OCI-LY3 (cell line): ENCODE measurements at regions not wholly inside any gene's neighbourhood (a gene's known extent, or its start where the extent isn't known, plus 50 kb on each side); places are given as distances from the start of the nearest gene placed in this dataset.

ENCODE experiments used
- EZH2phosphoT487 ChIP-seq: fragments of 200-600 bp; shearing (Covaris generic); IDR thresholded peaks from 2 replicates; pipeline ENCODE4 v1.6.1; 2018; ENCODE audit warnings: antibody characterized with exemption, mixed run types, low read depth
- TF ChIP-seq, protein P1 (sequence below): fragments of 200-600, 300-600 bp; sonication (generic); IDR thresholded peaks from 2 replicates; pipeline ENCODE4 v1.5.1; 2014; ENCODE audit warnings: antibody characterized with exemption, low read length, low read depth

DNA sequence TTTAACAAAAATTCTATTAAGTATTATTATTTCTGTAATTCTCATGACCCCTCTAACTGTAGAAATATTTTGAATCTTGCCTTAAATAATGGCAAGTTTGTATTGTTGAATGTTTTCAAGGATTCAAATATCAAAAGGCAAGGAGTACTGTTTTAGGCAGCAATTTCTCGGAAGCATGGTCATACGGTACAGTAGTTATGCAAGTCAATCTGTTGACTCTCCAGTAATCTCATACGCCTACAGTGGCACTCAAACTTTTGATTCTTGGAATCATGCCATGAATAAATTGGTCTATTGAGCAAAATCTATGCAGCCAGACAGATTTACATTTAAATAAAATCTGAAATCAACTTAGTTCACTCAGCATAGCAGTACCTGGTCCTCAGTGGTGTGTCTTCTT lies 139.6 kb upstream of the FAM47C start:
- TF ChIP-seq, protein P1, sequence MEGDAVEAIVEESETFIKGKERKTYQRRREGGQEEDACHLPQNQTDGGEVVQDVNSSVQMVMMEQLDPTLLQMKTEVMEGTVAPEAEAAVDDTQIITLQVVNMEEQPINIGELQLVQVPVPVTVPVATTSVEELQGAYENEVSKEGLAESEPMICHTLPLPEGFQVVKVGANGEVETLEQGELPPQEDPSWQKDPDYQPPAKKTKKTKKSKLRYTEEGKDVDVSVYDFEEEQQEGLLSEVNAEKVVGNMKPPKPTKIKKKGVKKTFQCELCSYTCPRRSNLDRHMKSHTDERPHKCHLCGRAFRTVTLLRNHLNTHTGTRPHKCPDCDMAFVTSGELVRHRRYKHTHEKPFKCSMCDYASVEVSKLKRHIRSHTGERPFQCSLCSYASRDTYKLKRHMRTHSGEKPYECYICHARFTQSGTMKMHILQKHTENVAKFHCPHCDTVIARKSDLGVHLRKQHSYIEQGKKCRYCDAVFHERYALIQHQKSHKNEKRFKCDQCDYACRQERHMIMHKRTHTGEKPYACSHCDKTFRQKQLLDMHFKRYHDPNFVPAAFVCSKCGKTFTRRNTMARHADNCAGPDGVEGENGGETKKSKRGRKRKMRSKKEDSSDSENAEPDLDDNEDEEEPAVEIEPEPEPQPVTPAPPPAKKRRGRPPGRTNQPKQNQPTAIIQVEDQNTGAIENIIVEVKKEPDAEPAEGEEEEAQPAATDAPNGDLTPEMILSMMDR = no peak
- no peak for TF ChIP-seq EZH2phosphoT487
